HG03045 (cell line): ENCODE measurements at regions not wholly inside any gene's neighbourhood (a gene's known extent, or its start where the extent isn't known, plus 50 kb on each side); places are given as distances from the start of the nearest gene placed in this dataset.

ENCODE experiments used
- ATAC-seq: cut with Tn5 transposase; IDR thresholded peaks from one replicate; pipeline ENCODE4 v1.9.1; 2021; ENCODE audit warnings: mild to moderate bottlenecking, moderate library complexity; ENCODE audit not compliant: unreplicated experiment

- no peak for ATAC-seq
Observed at GRCh38 chr9:26329974-26330373, 562.6 kb downstream of the CAAP1 start.

DNA sequence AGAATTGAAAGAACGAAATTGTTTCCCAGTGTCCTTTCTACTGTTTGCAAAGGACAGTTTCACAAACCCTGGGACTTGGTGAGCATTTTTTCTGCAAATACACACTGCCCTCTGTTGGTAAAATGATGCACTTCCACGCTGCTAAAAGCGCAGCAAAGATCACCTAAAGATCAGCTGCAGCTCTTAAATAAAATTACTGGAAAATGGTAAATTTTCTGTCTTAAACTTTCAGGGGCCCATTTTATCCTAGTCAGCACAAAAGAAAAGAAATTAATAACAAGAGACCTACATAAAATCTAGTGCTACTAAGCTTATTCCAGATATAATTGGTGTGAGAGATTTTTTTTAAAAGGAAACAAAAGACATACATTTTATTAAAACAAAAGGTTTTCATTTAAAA, 566.0 kb downstream of the CAAP1 start:
- no peak for ATAC-seq

- ATAC-seq: no peak
Observed at GRCh38 chr9:26325444-26325829, 567.2 kb downstream of the CAAP1 start.

DNA sequence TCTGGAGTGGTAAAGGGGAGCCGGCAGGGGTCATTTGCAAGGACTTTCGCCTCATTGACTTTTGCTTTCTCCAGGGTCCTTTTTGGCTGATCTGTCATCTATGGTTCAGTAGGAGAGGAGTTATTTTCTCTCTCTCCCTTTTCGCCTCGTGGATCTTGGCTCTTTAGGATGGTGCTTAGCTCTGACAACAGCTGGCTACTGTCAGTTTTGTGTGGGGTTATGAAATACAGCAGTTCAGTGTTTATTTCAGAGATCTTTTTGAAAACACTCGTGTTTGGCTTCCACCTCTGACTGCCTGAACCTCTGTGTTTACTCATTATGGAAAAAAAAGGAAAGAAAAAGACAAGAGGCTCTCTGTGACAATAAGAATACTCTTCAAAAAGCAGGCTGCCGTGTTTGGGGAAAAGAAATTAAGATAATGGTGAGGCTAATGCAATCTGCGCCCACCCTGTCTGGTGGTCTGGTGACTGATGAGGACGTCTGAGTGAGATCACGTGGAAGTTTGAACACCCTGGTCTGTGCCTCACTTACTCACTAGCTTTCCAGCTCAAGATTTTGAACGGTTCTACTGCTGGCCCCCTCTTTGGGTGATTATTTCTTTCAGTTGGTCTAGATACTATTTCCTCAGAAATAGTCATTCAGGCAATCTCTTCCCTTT, 567.7 kb downstream of the CAAP1 start:
- no peak for ATAC-seq

GRCh38 chr9:26321935-26322334, 570.7 kb downstream of the CAAP1 start:
- ATAC-seq: no peak

GRCh38 chr9:26319859-26320258, 572.7 kb downstream of the CAAP1 start:
- no peak for ATAC-seq

DNA sequence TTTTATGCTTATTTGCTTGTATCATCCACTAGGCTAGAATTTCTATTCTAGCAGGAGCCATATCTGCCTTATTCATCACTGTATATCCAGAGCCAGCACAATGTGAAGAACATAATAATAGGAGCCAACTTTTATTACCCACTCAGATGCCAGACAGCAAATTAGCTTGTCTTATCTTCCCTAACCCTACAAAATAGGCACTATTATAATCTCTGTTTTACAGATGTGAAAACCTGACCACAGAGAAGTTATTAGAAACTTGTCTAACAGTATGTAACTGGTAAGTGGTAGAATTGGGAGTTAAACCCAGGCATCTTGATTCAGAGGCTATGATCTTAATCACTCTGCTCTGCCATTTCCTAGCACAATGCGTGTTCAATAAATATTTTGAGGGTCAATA, 579.5 kb downstream of the CAAP1 start:
- no peak for ATAC-seq

- ATAC-seq: no peak
Observed at GRCh38 chr9:26311463-26311995, 581.1 kb downstream of the CAAP1 start.

GRCh38 chr9:26310294-26310693, 582.3 kb downstream of the CAAP1 start:
- no peak for ATAC-seq

DNA sequence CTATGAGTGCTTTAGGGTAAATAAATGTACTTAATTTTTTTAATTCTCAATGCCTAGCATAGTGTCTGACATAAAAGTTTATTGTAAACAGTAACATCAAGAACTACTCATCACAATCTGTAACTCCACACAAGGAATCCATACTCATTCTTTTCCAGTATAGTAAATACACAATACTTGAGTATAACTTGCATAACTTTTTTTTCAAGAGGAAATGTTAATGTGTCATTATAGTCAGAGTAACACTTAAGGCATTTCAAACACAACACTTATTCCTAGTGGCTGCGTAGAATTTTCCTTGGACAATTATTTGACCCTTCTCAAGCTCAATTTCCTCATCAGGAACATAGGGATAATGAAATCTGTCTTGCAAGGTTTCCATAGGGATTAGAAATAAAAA, 584.3 kb downstream of the CAAP1 start:
- no peak for ATAC-seq

- ATAC-seq: no peak
Observed at GRCh38 chr9:26301659-26302058, 590.9 kb downstream of the CAAP1 start.

GRCh38 chr9:26301046-26301445, 591.6 kb downstream of the CAAP1 start:
- ATAC-seq: no peak

GRCh38 chr9:26296910-26297572, 595.6 kb downstream of the CAAP1 start:
- no peak for ATAC-seq

- ATAC-seq: no peak
Observed at GRCh38 chr9:26292943-26293342, 599.7 kb downstream of the CAAP1 start.

DNA sequence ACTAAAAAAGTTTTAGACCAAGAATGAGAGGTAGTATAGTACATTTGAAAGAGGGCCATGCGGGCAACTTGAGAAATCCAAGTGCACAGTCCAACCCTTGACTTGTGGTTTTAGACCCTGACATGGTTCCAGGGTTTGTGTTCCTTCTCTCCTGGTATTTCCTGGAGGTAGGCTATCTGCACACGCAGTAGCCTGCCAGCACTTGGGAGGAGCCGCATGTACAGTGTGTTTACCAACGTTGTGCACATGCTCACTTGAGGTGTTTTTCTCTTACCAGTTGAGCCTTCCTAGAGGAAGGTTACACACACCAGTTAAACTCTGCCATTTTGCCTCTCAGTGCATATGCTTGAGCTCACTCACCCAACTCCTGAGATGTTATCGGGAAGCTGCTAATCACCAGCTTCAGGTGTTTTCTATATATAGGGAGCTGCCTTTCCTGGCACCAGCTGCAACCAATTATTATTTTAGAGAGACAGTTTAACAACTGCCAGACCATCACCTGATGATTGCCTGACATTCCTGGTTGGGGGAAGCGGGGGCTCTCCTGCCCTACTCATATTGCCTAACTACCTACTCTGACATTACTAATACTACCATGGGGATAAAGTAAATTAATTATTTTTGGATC, 593.4 kb upstream of the TUSC1 start:
- ATAC-seq: no peak

DNA sequence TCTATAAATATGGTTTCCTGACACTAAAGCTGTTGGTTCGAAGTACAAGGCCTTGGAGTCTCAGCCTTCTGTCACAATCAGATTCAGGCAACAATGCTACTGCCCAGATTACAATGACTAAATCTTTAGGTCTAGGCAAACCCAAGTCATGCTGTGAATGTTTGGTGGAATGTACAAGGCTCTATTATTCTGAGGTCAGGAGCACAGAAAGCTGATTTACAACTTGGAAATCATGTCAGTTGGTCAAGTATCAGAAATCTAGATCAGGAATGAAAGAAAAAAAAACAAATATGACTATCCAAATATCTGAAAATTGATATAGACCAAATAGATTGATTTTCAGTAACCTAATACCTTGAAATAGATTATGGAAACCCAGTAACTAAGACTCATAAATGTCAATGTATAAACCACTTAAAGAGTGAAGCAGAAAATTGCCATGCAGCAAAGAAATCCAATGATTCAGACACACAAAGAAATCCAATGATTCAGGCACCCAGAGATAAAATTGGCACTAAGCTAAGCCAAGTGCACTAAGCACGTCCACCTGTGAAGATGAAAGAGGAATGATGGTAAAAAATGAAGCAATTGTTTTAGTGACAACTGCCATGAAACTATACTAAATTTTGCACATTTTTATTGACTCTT, 588.0 kb upstream of the TUSC1 start:
- no peak for ATAC-seq

- ATAC-seq: no peak
Observed at GRCh38 chr9:26264709-26265601, 586.7 kb upstream of the TUSC1 start.

DNA sequence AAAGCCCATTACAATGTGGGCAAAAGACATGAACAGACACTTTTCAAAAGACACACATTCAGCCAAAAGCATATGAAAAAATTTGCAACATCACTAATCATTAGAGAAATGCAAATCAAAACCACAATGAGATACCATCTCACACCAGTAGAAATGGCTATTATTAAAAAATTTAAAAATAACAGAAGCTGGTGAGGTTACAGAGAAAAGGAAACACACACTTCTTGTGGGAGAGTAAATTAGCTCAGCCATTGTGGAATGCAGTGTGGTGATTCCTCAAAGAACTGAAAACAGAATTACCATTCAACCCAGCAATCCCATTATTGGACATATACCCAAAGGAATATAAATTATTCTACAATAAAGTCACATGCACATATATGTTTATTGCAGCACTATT, 585.2 kb upstream of the TUSC1 start:
- ATAC-seq: no peak

DNA sequence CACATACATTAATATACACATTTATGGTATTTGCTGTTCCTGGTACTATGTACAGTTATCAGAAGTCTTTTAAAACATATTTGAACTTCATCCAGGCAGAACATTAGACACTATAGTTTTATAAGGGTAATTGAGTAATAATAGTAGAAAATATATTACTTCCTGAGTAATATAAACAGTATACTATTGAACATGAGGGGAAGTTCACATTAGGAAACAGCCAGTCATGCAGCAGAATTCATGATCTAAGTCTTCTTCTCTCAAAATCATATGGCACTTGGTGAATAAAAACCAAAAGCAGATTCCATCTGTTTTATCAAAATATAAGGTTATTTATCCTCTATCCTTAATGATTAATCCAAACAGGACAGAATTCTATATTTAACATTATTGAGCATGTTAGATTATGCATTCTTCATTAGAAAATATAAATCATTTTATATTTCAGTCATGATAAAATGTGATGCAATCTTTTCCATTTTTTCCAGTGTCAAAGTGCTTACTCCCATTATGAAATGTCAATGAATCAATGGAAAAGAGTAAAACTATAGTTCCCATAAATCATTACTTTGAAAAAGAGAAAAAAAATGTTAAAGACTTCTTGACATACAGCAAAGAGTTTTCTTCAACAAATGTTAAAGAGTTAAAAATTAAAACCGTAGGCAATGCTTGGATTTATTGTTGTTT, 584.3 kb upstream of the TUSC1 start:
- ATAC-seq: no peak
